ENCODE measurements at regions not wholly inside any gene's neighbourhood (a gene's known extent, or its start where the extent isn't known, plus 50 kb on each side); places are given as distances from the start of the nearest gene placed in this dataset.

DNA sequence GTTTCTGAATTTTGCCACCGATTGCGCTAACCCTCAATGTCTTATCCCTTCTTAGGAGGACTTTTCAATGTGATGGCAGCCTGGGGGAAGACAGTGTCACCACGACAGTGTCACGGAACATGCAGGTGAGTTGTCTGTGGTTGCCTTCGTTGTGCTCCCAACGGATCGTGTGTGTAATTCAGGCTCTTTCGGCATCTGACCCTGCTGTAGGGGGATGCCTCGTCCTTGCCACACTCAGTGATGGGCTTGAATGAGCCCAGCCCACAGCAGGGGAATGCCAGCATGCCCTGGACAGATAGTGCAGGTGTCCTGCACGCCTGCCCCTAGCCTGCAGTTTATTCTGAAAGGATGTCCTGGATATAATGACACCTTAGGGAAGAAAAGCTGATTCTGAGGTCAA lies 123.8 kb upstream of the RTL1 start:
- DNase-seq, result peak; percentile 16

- DNase-seq, result peak; percentile 20
Observed at GRCh38 chr14:101027966-101028365, 124.4 kb upstream of the RTL1 start.

DNA sequence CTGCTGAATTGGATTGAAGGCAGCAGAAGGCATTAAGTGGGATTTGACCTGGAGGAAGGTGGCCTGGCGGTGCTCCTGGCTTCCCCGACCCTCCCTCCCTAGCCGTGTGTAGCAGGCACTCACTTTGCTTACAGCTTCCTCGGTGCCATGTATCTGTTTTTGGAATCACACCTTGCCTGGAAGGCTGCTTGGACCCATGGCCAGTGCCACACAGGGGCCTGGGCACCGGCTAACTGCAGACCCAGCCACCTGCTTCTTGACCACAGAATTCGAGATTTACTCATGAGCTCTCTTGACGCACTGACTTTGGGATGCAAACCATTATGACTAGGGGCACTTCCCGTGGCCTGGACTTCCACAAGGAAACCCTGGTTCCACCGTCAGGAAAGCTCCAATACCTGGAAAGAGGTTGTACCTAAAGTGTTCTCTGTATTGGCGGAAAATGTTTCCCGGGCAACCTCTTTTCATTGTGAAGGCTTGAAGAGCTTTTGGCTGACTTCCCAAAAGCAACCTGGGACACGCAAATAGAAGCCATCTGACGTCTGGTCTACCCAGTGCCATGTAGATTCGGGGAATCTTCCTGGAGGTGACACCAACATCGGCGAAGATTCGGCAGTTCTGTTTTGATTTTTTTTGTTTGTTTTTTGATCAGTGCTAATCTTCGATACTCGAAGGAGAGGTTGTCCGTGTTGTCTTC lies 125.6 kb upstream of the RTL1 start:
- DNase-seq, result peak; percentile 11

DNA sequence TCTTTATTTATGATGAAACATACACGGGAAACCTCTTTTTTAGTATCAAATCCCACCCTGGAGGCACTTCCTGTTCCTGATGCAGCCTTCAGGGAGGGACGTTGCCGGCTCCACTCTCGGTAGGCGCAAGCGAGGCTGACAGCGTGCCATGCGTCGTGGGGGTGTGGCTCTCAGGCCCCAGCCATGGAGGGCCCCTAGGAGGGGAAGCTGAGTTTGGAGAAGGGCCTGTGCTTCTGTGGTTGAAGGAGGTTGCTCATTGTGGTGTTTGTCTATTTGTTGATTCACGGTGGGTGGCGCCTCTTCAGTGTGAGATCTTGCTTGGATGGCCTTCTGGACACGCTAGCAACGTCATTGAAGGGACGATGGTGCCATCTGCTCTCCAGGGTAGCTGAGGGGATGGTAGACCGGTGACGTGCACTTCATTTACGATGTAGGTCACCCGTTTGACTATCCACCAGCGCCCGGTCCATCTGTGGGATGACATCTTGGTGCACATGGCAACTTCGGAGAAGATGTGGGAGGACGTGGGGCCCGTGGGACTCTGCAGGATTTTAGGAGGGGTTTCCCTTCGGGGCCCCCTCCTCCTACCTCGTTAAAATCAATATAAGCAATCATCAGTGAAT lies 126.3 kb upstream of the RTL1 start:
- peak; percentile 21 for DNase-seq

- DNase-seq, result peak; percentile 16
Observed at GRCh38 chr14:101030586-101030985, 127.1 kb upstream of the RTL1 start.

DNA sequence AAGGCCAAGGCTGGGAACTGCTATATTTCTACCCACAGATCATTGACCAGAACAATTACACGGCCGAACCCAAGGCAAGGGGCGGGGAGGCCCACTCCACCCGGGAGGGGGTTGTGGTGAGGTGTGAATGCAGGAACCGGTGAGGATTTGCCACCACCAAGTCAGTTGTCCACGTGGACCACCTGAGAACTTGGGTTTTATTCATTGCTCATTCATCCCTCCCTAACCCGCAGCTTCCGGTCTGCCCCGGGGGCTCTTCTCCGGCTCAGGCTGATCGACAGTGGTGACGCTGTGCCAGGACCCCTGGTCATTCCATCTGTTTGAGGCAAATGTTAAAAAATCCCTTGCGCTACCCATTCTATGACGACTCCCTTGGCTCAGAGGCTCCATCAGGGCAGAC lies 127.7 kb upstream of the RTL1 start:
- DNase-seq, result peak; percentile 13

DNA sequence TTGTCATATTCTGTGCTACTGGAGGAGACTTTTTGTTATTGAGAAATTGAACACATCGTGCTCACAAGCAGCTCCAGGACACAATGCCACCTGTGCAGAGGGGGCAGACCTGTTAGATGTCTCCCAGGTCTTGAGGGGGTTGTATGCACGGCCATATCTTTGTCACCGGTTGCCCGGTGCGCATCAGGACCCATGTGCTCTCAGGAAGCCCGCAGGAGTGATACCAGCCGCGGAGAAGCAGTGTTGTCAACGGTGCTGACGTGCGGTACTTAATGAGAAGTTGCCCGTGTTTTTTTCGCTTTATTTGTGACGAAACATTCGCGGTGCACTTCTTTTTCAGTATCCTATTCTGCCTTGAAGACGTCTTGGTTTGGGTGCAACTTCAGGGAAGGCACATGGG lies 128.2 kb upstream of the RTL1 start:
- DNase-seq, result peak; percentile 11

DNA sequence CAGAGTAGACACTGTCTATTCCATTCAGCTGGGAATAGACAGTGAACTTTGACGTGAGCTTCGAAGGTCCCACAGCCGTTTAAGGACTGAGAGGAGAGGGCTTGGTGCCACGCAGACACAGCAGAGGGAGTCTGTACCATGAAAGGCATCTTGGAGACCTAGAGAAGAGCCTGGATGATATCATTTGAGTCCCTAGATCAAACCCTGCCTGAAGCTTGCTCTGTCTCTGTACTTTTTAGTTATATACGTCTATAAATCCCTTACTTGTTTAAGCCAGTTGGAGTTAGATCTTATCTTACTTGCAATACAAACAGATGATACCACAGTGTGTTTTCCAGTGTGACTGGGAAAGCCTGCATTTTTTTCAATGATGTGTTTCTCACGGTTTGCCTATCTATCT lies 128.9 kb upstream of the RTL1 start:
- DNase-seq, result no peak

- no peak for DNase-seq
Observed at GRCh38 chr14:101033006-101033405, 129.5 kb upstream of the RTL1 start.

- DNase-seq, result peak; percentile 13
Observed at GRCh38 chr14:101033446-101034165, 130.1 kb upstream of the RTL1 start.

- DNase-seq, result peak; percentile 14
Observed at GRCh38 chr14:101034986-101035385, 131.5 kb upstream of the RTL1 start.

DNA sequence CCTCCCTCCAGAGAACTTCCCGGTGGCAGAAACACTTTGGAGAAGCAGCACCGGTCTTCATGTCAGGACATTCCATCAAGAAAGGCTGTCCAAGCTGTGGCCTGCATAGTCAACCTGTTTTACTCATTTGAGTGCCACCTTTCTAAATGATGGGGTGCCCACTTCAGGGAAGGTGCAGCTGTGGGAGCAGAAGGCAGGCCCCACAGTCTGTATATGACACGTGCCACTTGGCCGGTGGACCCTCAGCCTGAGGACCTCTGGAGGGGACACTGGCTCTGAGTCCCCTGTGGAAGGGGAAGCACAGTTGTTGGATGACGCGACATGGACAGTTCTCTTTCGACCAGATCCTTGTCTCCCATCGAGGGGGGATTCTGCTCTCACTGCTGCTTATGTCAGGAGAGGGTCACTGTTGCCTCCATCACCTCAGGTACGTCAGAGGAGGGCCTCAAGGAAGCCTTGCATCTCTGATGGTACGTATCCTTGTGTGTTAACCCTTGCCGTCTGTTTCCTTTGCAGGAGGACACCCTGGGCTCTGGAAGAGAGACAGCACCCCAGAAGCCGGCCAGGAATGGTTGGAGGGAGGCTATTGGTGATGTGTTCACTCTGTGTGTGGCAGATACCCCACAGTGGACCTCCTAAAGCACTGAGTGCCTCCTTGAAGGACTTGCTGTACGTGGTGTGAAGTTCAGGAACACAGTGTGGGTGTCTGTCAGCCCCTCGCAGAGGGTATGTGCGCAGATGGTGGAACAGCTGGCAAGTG lies 132.1 kb upstream of the RTL1 start:
- DNase-seq, result peak; percentile 11

- DNase-seq, result peak; percentile 14
Observed at GRCh38 chr14:101037021-101037817, 133.7 kb upstream of the RTL1 start.

GRCh38 chr14:101039031-101039754 lies 135.7 kb upstream of the RTL1 start:
- no peak for DNase-seq

DNA sequence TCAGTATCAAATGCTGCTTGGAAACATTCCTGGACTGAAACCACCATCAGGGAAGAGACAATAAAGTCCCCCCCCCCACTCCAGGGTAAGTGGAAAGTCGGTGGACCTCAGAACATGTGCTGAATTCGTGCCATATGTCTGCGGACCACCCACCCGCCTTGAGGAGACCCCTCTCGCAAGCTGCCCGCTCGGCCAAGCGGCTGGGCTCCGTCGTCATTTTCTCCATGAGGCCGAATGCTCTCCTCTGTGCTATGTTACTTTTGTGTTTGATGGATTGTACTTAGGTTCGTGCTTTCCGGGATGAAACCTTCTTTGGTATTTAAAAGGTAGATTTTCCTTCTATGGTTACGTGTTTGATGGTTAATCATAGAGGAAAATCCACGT lies 136.2 kb upstream of the RTL1 start:
- no peak for DNase-seq

- no peak for DNase-seq
Observed at GRCh38 chr14:101040538-101041442, 137.3 kb upstream of the RTL1 start.

DNA sequence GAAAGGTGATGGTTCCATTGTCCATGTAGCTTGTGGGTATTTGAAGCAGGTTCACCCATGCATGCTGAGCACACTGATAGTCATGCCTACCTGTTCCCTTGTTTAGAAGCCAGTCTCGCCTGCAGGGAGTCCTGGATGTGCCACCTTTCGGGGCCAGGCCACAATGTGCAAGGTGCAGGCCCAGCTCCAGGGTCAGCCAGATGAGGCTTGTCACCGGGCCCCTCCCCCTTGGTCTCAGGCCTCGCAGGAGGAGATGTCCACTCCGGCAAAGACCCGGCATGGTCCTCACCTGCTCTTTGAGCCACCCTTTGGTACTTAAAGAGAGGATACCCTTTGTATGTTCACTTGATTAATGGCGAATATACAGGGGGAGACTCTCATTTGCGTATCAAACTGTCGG lies 140.4 kb upstream of the RTL1 start:
- DNase-seq, result no peak

- no peak for DNase-seq
Observed at GRCh38 chr14:101044741-101045140, 141.2 kb upstream of the RTL1 start.

GRCh38 chr14:101045511-101045910 lies 142.0 kb upstream of the RTL1 start:
- DNase-seq, result no peak

DNA sequence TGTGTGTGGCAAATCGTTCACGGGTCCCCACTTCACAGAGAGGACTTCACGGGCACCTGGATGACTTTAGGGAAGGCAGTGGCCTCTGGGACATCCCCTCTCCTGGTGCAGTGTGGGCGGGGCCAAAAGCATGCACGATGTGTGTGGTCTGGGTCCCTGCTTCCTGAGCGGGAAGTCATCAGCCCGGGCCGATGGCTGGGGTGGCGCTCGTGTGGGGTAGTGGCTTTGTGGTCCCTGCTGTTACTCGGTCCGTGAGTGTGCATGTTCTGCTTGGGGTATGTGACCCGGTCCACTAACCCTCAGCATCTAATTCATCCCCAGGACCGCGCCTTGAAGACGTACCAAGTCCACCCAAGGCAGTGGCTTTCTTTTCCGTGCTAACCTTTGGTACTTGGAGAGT lies 142.5 kb upstream of the RTL1 start:
- no peak for DNase-seq

DNA sequence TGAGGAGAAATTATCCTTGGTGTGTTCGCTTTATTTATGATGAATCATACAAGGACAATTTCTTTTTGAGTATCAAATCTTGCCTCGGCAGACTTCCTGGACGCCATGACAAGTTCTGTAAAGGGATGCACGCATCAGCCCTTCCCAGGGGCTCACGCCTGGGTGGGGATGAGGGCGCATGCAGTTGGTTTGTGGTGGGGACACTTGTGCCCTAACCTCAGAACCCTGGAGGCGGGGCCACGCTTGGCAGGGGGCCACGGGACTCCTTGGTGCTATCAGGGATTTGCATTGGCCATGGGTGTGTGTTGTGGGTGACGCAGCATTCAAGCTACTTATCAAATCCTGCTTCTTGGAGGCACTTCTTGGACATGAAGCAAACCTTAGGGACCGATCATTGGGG lies 143.8 kb upstream of the RTL1 start:
- no peak for DNase-seq

Measured in femur (tissue), 1 donor.